GM18907 (cell line): ENCODE measurements at regions not wholly inside any gene's neighbourhood (a gene's known extent, or its start where the extent isn't known, plus 50 kb on each side); places are given as distances from the start of the nearest gene placed in this dataset.

Source experiments
- ATAC-seq: cut with Tn5 transposase; IDR thresholded peaks from one replicate; pipeline ENCODE4 v1.9.1; 2021; ENCODE audit warnings: mild to moderate bottlenecking, moderate library complexity; ENCODE audit not compliant: unreplicated experiment

DNA sequence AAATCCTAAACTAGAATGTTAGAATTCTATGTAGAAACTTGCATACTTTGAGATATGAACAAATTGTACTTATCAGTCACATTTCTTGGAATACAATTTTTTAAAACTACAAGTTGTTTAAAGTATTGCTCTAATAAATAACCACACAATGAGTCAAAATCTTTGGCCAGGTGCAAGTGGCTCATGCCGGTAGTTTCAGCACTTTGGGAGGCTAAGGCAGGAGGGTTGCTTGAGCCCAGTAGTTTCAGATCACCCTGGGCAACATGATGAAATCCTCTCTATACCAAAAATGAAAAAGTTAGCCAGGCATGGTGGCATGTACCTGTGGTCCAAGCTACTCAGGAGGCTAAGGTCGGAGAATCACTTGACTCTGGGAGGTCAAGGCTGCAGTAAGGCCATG, 257.8 kb downstream of the COX7C start:
- ATAC-seq, result no peak

DNA sequence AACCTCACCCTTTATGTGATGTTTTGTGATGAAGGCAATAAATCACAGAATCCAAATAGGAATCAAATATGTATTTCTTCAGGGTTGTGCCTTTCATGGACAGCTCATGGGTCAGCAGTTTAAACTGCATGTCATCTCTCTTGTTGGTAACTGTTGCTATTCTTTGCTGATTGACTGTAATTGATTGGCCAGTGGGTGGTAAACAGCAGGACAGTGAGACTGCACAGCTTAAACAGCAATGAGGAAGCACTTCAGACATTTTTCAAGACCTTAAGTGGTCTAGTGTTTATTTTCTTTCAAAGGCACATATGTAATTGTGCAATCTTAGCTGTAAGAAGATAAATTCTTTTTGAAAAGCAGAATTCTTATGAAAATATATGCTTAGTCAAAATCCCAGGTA, 260.5 kb downstream of the COX7C start:
- ATAC-seq, result no peak

DNA sequence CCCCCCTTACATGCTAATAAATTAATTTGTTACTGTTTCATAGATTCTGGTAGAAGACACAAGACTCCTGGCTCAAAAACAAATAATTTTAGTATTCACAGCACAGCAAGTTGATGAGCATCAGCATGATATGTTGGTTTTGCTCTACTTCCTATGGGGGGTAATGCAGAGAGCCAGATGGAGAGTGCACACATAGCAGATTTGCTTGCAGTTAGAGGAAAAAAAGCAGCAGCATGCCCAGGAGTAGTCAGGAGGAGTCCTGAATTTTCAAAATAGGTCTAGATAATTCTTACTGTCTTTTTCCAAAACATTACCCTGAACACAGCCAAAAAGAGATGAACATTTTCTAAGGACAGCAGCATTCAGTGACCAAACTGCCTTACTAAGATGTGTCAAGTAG, 261.3 kb downstream of the COX7C start:
- no peak for ATAC-seq

DNA sequence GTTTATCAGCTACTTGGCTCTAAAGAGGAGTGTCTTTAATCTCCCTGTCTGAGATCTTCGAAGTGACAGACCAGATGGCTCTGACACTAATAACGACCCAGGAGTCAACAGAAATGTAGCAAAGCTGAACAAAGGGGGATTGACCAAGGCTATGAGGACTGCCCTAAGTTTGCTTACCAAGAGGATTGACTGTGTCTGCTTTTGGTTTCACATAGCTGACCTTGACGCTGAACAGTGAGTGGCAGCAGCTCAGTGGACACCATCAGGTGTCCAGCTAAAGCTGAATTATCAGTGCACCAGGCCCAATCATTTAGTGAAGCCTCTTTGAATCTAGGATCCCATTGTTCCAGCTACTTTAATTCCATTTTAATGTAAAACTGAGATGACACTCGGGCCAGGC, 262.6 kb downstream of the COX7C start:
- ATAC-seq, result peak; percentile 12

DNA sequence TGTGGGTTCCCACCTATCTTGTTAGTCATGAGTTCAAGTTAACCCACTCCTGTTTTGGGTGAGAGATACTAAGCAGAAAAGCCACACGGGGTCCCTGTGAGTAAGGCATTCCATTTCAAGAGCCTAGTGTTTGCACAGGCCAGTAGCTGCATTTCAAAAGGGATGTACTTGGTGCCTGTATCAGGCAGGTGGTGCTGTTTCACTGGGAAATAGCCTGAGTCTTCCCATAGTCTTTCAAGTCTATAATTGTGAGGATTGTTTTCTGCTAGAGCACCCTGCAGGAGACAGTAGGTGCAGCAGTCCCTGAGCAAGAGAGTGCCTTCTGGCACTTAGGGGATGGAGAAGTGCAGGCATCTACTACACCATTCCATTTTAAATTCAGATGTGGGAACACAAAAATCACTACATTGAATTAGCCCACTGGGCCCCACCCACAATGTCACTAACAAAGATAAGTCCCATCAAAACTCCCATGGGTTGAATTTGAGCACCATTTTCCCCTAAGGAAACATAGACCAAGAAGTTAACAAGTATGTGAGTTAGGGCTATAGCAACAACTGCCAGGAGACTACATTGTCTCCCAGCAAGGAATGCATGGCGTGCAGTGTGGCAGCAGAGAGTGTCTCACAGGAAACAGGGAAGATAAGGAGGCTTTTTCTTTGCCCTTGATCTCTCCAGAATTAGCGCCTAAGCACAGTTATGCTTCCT, 263.2 kb downstream of the COX7C start:
- peak; percentile 97 for ATAC-seq

DNA sequence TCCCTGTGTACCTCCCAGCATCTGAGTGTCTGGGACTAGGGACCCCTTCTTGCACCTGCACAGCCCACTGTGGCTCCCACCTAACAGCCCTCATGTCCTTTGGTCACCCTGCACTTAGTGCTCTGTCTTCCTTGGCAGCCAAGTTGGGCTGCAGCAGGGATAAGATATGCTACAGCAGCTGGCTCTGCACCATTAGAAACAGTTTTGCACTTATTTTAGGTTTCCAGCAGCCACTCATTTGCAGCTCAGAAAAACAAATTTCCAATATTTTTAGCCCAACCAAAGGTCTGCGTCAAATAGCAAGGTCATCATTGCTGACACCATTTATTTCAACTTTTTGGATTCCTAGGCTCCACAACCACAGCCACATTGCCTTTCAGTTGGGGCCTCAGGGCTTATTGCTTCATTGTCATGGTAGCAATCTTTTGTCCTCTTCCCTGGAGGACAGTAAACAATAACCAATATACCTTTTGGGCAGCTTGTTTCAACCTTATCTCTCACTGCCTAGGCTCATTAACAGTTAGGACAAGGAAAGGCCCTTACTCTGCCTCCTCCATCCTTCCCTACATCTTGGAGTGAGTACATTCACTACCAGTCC, 263.9 kb downstream of the COX7C start:
- ATAC-seq, result no peak

DNA sequence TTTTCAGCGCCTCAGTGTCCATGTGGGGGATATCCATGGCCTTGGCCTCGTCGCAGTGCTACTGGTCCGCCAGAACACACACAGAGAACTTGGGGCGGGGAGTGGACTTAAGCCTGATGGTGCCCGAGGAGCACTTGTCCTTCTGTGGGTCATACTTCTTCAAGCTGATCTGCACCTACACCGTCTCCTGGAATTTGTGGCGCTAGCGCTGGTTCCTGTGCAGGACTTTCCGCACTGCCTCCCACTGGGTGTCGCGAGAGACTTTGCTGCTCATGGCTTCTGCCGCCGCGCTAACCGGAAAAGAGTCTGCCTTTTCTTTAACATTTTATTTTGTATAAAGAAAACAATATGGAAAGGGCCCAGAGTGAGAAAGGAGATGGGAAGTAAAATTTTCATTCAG, 266.9 kb downstream of the COX7C start:
- no peak for ATAC-seq

DNA sequence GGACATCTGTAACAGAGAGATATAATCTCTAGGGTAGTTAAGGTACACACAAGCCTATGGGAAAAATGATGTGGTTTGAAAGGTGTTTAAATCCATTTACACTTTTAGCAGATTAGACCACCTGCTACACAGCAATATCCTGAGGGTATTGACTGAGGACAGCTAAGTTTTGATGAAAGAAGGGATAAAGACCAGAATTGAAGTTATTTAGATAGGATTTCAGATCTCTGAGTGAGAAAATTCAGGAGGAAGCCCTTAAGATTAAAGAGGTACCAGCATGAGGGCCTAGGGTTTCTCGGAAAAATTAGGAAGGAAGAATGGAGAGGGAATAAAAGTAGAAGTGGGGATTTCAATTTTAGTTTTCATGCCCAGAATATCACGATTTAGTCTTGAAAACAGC, 267.3 kb downstream of the COX7C start:
- no peak for ATAC-seq

DNA sequence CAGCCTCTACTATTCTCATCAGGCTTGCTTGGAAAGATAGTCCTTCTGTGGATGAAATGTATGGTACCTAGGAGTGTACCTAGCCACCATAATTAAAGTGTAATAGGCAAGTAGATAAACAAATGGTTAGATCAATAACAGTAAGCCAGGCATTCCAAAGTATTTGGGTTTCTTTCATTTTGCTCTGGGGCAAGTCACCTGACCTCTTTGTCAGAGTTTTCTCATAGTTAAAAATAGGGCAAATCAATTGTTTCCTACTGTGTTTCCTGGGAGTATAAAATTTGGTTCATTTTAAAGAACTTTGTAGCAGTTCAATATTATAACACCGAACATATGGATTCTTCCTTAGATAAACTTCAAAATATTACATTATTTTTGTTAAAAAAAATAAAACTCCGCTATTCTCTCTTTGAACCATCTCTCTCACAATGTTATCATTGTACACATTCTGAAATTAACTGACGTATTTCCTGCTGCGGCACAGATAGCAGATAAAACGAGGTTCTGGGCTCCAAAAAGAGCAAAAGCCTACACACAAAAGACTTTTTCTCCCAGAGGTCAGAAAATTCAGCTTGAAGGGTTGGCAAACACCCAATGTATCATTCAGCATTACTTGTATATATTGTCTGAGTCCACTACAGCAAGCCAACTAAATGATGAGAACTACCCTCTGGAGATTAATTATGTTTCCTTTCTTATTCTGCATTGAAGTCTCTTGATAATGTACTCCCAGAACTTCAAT, 267.9 kb downstream of the COX7C start:
- no peak for ATAC-seq

DNA sequence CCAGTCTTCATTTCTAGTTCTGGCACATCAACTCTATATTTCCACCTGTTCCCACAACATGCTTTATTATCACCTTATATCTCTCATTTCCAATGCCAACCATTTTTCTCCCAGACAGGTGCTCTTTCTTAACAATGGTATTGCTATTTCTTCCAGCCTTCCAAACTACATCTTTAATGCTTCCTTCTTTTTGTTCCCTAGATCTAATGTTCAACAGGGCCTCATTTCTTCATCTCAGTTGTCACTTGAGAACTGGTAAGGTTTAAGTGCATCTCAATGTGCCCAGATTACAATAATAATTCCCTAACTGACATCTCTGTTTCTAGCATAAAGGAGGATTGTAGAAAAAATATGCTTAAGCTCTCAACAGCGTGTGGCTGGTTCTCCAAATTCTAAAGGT, 272.6 kb downstream of the COX7C start:
- ATAC-seq, result no peak

DNA sequence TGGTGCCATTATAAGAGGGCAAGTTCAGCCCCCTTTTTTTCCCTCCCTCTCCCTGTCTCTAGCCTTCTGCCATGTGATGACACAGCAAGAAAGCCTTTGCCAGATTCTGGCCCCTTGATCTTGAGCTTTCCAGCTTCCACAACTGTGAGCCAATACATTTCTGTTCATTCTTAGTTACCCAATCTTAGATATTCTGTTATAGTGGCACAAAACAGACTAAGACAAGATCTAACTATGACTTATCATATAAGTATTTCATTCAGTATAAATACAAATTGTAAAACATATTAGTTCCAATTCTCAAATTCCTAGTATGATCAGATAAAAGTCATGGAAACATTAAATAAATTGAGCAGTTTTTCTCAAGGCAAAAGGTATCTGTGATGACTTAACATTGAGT, 276.3 kb downstream of the COX7C start:
- ATAC-seq, result no peak

DNA sequence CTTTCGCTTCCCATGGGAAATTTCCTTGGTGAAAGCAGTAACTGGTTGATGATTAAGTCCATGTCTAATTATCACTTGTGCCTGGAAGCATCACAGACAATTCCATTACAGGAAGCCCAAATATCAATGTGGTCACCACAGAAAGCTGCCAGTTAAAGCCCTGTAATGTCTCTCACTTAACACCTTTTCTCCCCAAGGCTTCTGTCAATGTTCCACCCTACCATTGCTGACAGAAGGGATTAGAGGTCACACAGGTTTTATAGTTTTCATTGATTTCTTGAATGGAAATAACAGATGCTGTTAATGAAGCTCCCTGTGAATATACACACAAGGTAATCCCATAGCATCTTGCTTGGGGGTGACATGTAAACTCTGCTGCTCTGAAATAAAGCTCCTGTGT, 279.2 kb downstream of the COX7C start:
- ATAC-seq, result no peak

DNA sequence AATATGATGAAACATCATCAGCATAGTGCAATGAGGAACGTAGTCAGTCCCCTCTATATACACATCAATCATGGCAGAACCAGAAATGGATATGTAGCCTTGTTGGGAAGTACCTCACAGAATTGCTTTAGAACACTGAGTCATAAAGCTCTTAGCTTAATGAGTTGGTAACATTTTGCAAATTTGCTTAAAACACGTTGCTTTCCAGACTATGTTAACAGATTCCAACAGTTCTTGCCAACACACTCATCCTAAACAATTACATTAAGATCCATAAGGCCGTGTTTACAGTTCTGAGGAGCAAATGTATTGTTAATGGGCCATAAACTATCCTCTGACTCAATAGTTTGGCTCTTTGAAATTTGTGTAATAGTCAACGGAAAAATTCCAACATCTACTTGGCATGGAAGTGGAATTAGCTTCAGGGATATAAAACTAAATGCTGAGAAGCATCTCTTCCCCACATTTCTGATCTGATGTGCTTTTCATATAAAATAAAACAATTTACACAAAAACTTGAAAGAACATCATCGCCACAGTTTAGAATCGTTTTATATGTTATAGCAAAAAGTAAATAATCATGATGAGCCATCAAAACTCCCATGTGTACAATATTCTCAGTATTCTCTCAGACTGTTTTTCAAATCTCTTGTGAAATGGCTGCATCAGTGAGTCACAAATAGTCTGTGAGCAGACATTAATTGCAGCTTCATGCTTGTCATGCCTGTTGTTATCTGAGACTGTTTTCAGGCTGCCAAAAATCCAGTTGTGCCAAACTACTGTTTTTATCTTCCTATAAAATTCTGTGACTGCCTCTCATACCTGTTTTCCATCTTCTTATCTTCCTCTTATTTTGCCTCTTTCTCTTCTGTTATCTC, 291.9 kb downstream of the COX7C start:
- no peak for ATAC-seq

DNA sequence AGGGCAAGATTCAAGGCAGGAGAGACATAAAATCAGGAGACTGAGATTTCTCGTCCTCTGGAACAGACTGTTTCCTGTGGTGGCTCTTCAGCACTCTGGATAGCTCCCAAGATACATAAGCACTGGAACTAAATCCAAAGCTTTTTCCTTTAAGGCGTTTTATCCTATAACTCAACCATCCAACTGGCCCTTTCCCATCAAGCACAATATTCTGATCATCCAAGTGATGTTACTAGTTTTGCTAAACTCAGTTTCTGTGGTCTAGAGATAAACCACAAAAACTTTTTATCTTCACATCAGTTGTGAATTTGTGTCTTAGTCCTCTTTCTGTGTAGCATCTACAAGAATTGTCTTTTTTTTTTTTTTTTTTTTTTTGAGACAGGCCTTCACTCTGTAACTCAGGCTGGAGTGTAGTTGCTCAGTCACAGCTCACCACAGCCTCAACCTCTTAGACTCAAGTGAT, 299.4 kb downstream of the COX7C start:
- ATAC-seq, result no peak

DNA sequence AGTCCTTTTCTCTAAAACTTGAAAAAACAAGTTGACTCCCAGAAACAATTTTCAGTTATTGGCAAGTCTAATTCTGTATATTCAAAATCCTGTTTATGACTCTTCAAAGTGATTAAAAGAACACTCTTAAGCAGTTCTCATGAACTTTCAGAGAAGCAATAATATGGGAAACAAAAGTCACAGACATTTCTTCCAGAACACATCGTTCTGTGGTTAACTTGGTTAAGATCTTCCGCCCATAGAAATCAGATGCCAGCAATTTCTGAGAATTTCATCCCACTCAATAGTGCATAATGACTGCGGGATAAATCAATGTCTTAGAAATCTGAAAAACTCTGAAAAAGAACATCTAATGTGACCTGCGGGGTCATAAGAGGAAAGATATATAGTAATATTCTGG, 300.5 kb downstream of the COX7C start:
- ATAC-seq, result no peak

DNA sequence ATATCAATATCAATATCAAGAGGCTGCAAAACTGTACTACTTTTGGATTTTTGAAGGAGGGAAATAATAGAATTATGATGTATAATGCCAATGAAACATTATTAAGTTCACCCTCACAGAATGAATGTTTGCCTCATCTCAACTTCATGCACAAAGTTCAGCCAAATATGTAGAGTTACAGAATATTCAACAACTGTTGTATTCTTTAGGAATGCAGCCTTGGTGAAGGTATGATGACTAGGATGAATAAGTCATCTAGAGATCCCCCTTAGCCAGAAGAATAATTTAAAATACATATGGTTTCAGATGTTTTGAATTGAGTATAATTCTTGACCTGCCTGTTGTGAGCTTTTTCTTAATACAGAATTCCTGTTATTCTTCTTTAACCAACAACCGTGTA, 308.3 kb downstream of the COX7C start:
- no peak for ATAC-seq

DNA sequence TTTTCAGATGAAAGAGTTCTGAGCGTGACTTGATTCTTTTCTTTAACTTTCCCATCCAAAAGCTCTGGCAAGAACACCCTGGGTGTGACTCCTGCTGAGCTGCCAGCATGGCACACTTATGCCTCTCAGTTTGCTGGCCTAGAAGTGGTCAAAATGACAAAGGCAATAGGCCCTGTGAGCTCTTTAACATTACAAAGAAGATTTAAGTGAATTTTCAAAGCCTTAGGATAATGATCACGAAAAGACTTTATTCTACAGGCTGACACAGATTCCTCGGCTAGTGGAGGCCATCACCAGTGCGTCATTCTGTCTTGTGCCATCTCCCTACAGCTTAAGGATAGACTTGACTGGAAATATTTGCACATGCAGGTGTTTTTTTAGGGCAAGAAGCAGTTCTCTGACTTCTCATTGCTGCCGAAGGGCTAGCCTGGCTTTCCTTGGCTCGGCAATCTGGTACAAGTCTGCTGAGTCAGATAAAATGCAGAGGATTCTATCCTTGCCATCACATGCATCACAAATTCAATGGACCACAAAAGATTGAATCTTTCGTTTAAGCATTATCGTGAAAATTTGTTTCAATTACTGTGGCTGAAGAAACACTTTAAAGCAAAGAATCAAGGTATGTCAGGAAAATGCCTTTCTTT, 311.5 kb downstream of the COX7C start:
- no peak for ATAC-seq

DNA sequence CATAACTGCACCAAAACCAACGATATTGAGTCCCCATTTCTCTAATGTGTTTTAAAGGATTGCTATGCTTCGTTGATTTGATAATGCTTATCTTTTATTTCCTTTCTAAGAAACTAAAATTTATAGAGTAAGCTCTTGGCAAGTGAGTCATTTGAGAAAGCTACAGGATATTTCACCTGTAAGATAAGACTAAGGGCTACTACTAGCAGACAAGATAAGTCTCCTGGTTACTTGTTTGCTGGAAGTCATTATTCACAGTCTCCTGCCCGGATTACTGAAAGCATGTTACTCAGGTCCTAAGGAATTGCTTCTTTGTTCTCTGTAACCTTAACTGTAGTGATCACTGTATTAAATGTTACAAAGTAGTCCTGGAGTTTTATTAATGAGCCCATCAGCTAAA, 315.9 kb upstream of the RASA1 start:
- no peak for ATAC-seq

DNA sequence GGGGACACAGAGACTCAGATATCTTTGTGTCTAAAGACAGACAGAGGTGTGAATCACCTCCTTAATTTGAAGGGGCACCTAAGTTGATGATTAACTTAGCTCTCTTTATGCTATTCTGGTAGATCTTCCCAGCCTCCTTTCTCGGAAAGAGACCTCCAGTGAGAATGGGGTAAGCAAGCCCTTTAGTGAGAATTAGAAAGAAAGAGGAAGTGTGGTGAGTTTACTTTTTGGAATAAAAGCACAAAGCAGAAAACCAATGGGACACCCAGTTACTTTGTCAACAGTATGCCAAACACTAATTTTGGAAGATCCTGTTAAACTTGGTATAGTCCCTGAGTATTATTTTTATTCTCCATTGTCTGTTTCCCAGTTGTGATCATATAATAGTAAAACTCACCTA, 302.8 kb upstream of the RASA1 start:
- no peak for ATAC-seq

DNA sequence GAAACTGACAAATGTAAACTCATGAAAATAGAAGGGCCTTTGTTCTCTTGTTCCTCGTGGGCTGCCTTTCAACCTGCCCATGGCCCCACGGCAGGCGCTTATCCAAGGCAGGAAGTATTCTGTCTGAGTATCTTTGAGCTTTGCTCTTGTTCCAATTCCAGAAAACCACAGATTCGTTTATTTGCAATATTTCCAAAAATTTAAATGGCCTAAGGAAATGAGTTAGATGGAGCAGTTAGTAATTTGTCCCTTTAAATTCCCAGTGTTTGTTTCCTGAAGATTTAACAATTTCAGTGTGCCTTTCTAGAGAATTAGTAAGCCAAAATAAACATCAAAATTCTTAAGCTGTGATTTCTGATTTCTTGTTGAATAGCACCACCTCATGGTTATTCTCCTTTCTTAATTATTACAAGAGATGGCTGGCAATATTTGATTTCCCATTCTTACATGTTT, 299.4 kb upstream of the RASA1 start:
- no peak for ATAC-seq

DNA sequence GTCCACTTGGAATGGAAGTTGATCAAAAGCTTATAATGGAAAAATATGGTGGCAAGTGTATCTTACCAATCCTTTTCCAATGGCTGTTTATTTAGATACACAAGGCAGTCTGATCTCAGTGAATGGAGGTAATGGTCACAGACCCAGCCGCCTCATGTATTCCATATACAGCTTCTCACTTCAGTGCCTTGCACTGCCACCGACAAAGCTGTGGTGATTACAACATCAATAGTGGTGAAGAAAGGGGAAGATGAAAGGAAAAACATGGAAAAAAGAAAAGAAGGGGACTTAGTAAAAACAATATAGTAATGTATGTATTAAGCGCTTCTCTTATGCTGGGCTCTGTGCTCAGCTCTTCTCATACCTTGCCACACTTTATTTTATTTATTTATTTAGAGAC, 297.3 kb upstream of the RASA1 start:
- ATAC-seq, result no peak
